ENCODE measurements at regions not wholly inside any gene's neighbourhood (a gene's known extent, or its start where the extent isn't known, plus 50 kb on each side); places are given as distances from the start of the nearest gene placed in this dataset.

DNA sequence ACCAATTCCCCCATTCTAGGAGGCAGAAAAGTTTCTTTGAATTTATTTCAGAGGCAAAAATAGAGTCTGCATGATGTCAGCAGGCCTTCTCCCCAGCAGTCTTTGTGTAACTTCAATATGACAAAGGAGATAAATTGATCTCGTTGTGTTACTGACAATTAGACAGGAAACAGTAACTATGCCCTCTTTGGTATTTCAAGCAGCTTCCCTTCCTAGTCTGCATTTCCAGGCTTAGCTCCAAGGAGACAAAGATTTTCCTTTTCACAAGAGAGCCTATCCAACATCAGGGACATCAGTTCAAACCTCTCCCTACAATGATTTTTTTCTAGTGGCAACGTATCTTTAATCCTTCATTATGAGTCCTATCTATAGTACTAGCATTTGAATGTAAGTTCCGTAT, 245.9 kb upstream of the HSF2 start:
- POLR2A ChIA-PET (ENCODE audit: low non-redundant PET) = no interaction called here
- TF ChIP-seq, protein P1, sequence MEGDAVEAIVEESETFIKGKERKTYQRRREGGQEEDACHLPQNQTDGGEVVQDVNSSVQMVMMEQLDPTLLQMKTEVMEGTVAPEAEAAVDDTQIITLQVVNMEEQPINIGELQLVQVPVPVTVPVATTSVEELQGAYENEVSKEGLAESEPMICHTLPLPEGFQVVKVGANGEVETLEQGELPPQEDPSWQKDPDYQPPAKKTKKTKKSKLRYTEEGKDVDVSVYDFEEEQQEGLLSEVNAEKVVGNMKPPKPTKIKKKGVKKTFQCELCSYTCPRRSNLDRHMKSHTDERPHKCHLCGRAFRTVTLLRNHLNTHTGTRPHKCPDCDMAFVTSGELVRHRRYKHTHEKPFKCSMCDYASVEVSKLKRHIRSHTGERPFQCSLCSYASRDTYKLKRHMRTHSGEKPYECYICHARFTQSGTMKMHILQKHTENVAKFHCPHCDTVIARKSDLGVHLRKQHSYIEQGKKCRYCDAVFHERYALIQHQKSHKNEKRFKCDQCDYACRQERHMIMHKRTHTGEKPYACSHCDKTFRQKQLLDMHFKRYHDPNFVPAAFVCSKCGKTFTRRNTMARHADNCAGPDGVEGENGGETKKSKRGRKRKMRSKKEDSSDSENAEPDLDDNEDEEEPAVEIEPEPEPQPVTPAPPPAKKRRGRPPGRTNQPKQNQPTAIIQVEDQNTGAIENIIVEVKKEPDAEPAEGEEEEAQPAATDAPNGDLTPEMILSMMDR (conservative IDR thresholded peaks at IDR 0.05; ENCODE audit: low read depth) = no peak
- no peak for DNase-seq (ENCODE audit: low spot score)
- CTCF ChIA-PET = interaction anchor here (0.9 kb wide), 1 partner anchor 31 kb away, joined by 3 read pairs; no protein-coding TSS in a partner anchor
- no peak overlapping the region for H3K27ac ChIP-seq

DNA sequence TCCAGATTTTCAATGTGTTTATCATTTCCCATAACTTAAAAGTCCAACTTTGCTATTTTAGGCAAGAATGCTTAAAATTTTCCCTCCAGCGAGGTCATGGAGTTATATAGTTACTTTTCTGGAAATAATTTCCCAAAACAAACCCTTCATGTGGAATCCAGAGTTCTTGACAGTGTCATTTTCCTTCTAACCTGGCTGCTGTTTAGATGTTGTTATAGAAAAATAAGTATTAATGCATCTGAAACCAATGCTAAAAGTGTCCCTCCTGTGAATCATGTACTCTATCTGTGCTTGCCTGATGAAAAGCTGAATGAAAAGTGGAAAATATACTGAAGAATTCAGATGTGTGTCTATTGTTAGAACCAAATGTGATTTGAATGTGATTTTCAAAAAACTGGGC, 245.3 kb upstream of the HSF2 start:
- ChIA-PET POLR2A (ENCODE audit: low non-redundant PET) (no interaction called here), CTCF (no interaction called here)
- TF ChIP-seq, protein P1 (conservative IDR thresholded peaks at IDR 0.05; ENCODE audit: low read depth) = no peak
- DNase-seq (ENCODE audit: low spot score) = no peak
- H3K27ac ChIP-seq = no peak overlapping the region

DNA sequence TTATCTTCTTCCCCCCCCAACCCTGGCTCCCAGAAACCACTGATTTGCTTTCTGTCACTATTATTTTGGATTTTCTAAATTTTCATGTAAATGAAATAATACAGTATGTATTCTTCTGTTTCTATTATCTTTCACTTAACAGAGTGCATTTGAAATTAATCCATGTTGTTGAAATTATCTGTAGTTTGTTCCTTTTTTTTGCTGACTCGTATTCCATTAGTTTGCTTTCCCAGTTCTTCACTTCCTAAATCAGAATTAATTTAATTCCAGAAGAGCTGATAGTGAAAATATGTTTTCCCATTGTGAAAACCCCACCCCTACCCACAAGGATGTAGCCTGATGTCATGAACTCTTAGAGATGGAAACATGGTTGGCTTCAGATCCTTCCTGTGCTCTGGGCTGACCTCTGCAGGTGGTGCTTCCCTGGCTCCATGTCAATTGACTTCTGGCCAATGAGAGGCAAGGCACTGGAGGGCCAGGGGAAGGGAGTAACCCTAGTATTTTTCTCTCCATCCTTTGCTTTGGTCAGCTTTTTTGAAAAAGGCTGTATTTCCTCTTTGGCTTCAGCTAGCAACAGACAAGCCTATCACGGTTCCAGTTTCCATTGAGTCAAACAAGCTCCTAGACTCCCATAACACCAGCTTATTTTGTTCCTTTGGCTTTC, 244.4 kb upstream of the HSF2 start:
- no peak overlapping the region for H3K27ac ChIP-seq
- CTCF ChIA-PET = interaction anchor here (0.5 kb wide), 2 partner anchors 221 to 479 kb away, joined by 3 read pairs; no protein-coding TSS in a partner anchor
- DNase-seq (ENCODE audit: low spot score) = no peak
- POLR2A ChIA-PET (ENCODE audit: low non-redundant PET) = no interaction called here
- TF ChIP-seq, protein P1 (conservative IDR thresholded peaks at IDR 0.05; ENCODE audit: low read depth) = no peak

DNA sequence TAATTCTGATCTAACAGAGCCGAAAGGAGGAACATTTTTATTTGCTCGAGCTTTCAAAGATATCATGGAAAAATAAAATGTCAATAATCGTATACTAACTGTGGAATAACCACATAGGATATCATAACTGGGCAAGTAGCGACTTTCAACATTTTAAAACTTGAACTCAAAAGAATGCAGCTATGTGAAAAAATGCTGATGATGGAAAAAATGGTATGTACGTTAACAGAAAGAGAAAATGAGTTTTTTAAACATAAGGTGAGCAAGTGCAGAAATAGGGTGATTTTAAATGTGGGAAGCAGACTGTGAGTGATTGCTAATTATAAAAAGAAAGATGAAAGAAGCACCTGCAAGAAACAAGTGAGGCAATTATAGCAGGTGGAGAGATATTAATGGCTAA, 238.3 kb upstream of the HSF2 start:
- POLR2A ChIA-PET (ENCODE audit: low non-redundant PET) = no interaction called here
- CTCF ChIA-PET = no interaction called here
- DNase-seq (ENCODE audit: low spot score) = no peak
- no peak overlapping the region for H3K27ac ChIP-seq
- TF ChIP-seq, protein P1 (conservative IDR thresholded peaks at IDR 0.05; ENCODE audit: low read depth) = no peak

DNA sequence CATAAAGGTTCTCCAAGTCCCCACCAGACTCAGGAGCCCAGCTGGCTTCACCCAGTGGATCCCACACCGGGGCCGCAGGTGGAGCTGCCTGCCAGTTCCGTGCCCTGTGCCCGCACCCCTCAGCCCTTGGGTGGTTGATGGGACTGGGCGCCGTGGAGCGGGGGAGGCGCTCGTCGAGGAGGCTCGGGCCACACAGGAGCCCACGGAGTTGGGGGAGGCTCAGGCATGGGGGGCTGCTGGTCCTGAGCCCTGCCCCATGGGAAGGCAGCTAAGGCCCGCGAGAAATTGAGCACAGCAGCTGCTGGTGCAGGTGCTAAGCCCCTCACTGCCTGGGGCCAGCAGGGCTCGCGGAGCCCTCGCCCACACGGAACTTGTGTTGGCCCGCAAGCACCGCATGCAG, 234.4 kb upstream of the HSF2 start:
- POLR2A ChIA-PET (ENCODE audit: low non-redundant PET) = no interaction called here
- TF ChIP-seq, protein P1 (conservative IDR thresholded peaks at IDR 0.05; ENCODE audit: low read depth) = no peak
- DNase-seq (ENCODE audit: low spot score) = no peak
- CTCF ChIA-PET = no interaction called here
- no peak overlapping the region for H3K27ac ChIP-seq

DNA sequence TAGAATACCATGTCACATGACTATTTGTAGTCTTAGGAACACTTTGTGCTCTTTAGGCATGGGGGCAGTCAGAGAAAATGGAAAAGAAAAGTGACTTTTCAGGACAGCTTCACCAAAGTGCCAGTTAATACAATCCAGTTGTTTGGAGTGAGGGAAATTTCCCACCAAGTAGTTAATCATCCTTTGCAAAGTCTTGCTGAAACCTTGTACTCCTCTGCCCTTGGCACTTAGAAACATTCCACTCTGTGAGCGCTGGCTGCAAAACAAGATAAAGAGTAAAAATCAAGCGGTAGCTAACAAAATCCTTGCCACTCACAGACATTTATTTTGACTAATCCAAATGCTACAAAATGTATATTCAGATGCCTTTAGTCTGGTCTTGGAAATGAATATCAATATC, 229.2 kb upstream of the HSF2 start:
- no peak for DNase-seq (ENCODE audit: low spot score)
- no peak overlapping the region for H3K27ac ChIP-seq
- CTCF ChIA-PET = no interaction called here
- TF ChIP-seq, protein P1 (conservative IDR thresholded peaks at IDR 0.05; ENCODE audit: low read depth) = no peak
- POLR2A ChIA-PET (ENCODE audit: low non-redundant PET) = no interaction called here

Measured in RWPE1 (cell line).